ENCODE measurements at regions not wholly inside any gene's neighbourhood (a gene's known extent, or its start where the extent isn't known, plus 50 kb on each side); places are given as distances from the start of the nearest gene placed in this dataset.

- DNase-seq (ENCODE audit: extremely low read depth in 1 of 4, low spot score in 3 of 4): no peak
- peaks cover 2% of the 10 kb centered on the region; the same call in 1 of the 2 replicates for H3K9me3 ChIP-seq (replicated peaks; ENCODE audit: control insufficient read depth, insufficient read depth, low read depth, low read length)
- no peaks in the 10 kb centered on the region for H3K79me2 ChIP-seq (ENCODE audit: control insufficient read depth, insufficient read depth, low read length)
- H3K27ac ChIP-seq (ENCODE audit: extremely low read depth, low read depth, low read length): no peak overlapping the region
- no peaks in the 10 kb centered on the region for H3K27me3 ChIP-seq (ENCODE audit: control insufficient read depth in 2 of 2, insufficient read depth in 2 of 2, low read length in 2 of 2)
- no peak overlapping the region for H3K9ac ChIP-seq (ENCODE audit: insufficient read depth in 1 of 2, low read depth in 2 of 2, low read length in 2 of 2)
- H3K4me3 ChIP-seq: no peak overlapping the region
- no peaks in the 10 kb centered on the region; a peak in 2 of 5 replicates for H3K4me1 ChIP-seq (replicated peaks in 1 of 2; ENCODE audit: control insufficient read depth in 2 of 2, insufficient read depth in 2 of 2, low read length in 2 of 2)
- H3K4me2 ChIP-seq (ENCODE audit: insufficient read depth, low read length): no peak overlapping the region
- H2AFZ ChIP-seq (ENCODE audit: low read depth, low read length): no peak overlapping the region
- TF ChIP-seq HOXB6 (CRISPR knock-in tag; IDR thresholded peaks at IDR 0.05; ENCODE audit: borderline replicate concordance): no peak
- no peak for TF ChIP-seq NKRF (IDR thresholded peaks at IDR 0.05; ENCODE audit: borderline replicate concordance)
- no peak for TF ChIP-seq ZSCAN32 (CRISPR knock-in tag; IDR thresholded peaks at IDR 0.05)
- TF ChIP-seq NFYB (IDR thresholded peaks at IDR 0.05; ENCODE audit: extremely low read depth, insufficient read length): no peak
- no peak for TF ChIP-seq ZNF586 (CRISPR knock-in tag; conservative IDR thresholded peaks at IDR 0.05)
- no peak for TF ChIP-seq ZNF232 (CRISPR knock-in tag; IDR thresholded peaks at IDR 0.05)
- no peak for TF ChIP-seq SAFB (IDR thresholded peaks at IDR 0.05; ENCODE audit: borderline replicate concordance, low read depth, low read length)
- no peak for TF ChIP-seq PPARD (CRISPR knock-in tag; IDR thresholded peaks at IDR 0.05)
- TF ChIP-seq TEAD1 (CRISPR knock-in tag; IDR thresholded peaks at IDR 0.05): no peak
- TF ChIP-seq BCLAF1 (IDR thresholded peaks at IDR 0.05; ENCODE audit: borderline replicate concordance in 1 of 2, control insufficient read depth in 1 of 2, low read depth in 2 of 2, low read length in 1 of 2): no peak
- in situ Hi-C loops (cut with MboI): no loop called here
- intact Hi-C loops (cut with micrococcal nuclease): no loop called here
- H3K36me3 ChIP-seq (ENCODE audit: control insufficient read depth, insufficient read depth, low read length): no peaks in the 10 kb centered on the region
- BruUV-seq (replicated peaks): no TSS peak
- ChIA-PET POLR2A (no interaction called here), CTCF (ENCODE audit: low intra/inter-chr PET ratio) (no interaction called here)
- H4K20me1 ChIP-seq (replicated peaks; ENCODE audit: control insufficient read depth, insufficient read depth, low read length): no peaks in the 10 kb centered on the region
- H3K9me1 ChIP-seq (ENCODE audit: control insufficient read depth, insufficient read depth, low read length): no peaks in the 10 kb centered on the region
- WGBS (ENCODE audit: insufficient coverage, low coverage, missing lambda C conversion rate): 53% methylated on average over 2 of the region's 2 CpGs
- ATAC-seq: no peak
- no peak for FAIRE-seq
Measured at GRCh38 chr6:68008445-68008844, 626.6 kb upstream of the ADGRB3 start.

Data from K562 (cell line).